ENCODE measurements at regions not wholly inside any gene's neighbourhood (a gene's known extent, or its start where the extent isn't known, plus 50 kb on each side); places are given as distances from the start of the nearest gene placed in this dataset.

DNA sequence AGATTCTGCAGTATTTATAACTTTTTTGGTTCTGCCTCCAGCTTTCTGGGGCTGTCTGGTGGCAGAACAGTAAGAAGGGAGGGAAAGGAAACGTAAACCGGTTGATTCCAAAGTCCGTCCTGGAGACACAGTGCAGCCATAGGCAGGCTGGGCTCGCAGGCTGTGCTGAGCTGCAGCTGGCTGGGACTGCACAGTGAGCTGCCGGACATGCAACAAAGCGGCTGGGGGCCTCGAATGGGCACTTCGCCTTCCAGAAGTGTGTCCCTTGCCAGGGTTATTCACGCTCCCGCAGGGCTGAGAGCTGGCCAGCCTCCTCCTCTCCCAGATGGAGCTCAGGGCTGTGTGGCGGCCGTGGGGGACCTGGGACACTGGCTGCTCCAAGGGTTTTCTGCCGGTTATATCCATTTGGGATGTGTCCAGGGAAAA, 78.1 kb upstream of the CD93 start:
- Histone ChIP-seq H3K79me2 (ENCODE audit: control insufficient read depth, insufficient read depth, low read length) (no peaks in the 10 kb centered on the region), H2AFZ (ENCODE audit: low read depth, low read length) (no peak overlapping the region), H3K36me3 (ENCODE audit: control insufficient read depth in 2 of 2, extremely low read depth in 1 of 2, insufficient read depth in 2 of 2, low read length in 2 of 2) (no peaks in the 10 kb centered on the region), H3K9me1 (replicated peaks; ENCODE audit: control insufficient read depth, extremely low read depth, insufficient read depth, low read length) (no peaks in the 10 kb centered on the region), H3K9ac (replicated peaks; ENCODE audit: extremely low read depth, insufficient read depth, low read length) (no peak overlapping the region), H3K4me3 (replicated peaks in 1 of 3; ENCODE audit: insufficient read depth in 1 of 3, low read depth in 1 of 3, low read length in 3 of 3) (no peak overlapping the region), H3K4me1 (ENCODE audit: control insufficient read depth, extremely low read depth, insufficient read depth, low read length) (peaks cover 29% of the 10 kb centered on the region), H3K4me2 (ENCODE audit: insufficient read depth, low read length) (no peak overlapping the region), H3K27ac (ENCODE audit: insufficient read depth, low read depth, low read length) (no peak overlapping the region), H4K20me1 (replicated peaks; ENCODE audit: control insufficient read depth, extremely low read depth, insufficient read depth, low read length) (no peaks in the 10 kb centered on the region), H3K9me3 (replicated peaks; ENCODE audit: control insufficient read depth, insufficient read depth, low read length) (no peaks in the 10 kb centered on the region), H3K27me3 (ENCODE audit: control insufficient read depth in 2 of 2, insufficient read depth in 2 of 2, low read length in 2 of 2) (no peaks in the 10 kb centered on the region)
- BruUV-seq (replicated peaks): no TSS peak
- dilution Hi-C loops (cut with MboI; ENCODE audit: extremely low pct_ligation_motif_present, low sequenced_read_pairs) (no loop called here), intact Hi-C loops (cut with micrococcal nuclease) (no loop called here)
- POLR2A ChIA-PET: no interaction called here
- FAIRE-seq: no peak
- DNase-seq (ENCODE audit: low read depth, low spot score): no peak
- TF ChIP-seq GATA2 (IDR thresholded peaks at IDR 0.05; ENCODE audit: insufficient read depth, insufficient read length, low read depth, low read length) (no peak), MYC (IDR thresholded peaks at IDR 0.05; ENCODE audit: low read depth, low read length) (no peak), EZH2 (IDR thresholded peaks at IDR 0.05; ENCODE audit: borderline replicate concordance, low read depth, low read length, severe bottlenecking) (no peak), POLR2A (IDR thresholded peaks at IDR 0.05; ENCODE audit: low read depth, low read length) (no peak), JUN (IDR thresholded peaks at IDR 0.05; ENCODE audit: borderline replicate concordance, insufficient read depth, insufficient read length, low read depth) (no peak), POLR2AphosphoS5 (IDR thresholded peaks at IDR 0.05; ENCODE audit: insufficient read depth, low read depth, low read length) (no peak), FOS (IDR thresholded peaks at IDR 0.05; ENCODE audit: borderline replicate concordance, insufficient read depth, low read length) (no peak)
- TF ChIP-seq, protein P1, sequence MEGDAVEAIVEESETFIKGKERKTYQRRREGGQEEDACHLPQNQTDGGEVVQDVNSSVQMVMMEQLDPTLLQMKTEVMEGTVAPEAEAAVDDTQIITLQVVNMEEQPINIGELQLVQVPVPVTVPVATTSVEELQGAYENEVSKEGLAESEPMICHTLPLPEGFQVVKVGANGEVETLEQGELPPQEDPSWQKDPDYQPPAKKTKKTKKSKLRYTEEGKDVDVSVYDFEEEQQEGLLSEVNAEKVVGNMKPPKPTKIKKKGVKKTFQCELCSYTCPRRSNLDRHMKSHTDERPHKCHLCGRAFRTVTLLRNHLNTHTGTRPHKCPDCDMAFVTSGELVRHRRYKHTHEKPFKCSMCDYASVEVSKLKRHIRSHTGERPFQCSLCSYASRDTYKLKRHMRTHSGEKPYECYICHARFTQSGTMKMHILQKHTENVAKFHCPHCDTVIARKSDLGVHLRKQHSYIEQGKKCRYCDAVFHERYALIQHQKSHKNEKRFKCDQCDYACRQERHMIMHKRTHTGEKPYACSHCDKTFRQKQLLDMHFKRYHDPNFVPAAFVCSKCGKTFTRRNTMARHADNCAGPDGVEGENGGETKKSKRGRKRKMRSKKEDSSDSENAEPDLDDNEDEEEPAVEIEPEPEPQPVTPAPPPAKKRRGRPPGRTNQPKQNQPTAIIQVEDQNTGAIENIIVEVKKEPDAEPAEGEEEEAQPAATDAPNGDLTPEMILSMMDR (IDR thresholded peaks at IDR 0.05; ENCODE audit: extremely low read depth in 1 of 2, insufficient read depth in 1 of 2, low read depth in 1 of 2, low read length in 2 of 2): no peak
- TF ChIP-seq, protein P2, sequence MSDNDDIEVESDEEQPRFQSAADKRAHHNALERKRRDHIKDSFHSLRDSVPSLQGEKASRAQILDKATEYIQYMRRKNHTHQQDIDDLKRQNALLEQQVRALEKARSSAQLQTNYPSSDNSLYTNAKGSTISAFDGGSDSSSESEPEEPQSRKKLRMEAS (IDR thresholded peaks at IDR 0.05; ENCODE audit: insufficient read depth, insufficient read length): no peak
- CTCF ChIA-PET: interaction anchor here (1.4 to 9.7 kb wide), 5 partner anchors 14 to 114 kb away, joined by 5 to 38 read pairs (median 12); partner anchors contain the start of genes CD93 and THBD

Measured in endothelial cell of umbilical vein (primary cell).